ENCODE measurements at regions not wholly inside any gene's neighbourhood (a gene's known extent, or its start where the extent isn't known, plus 50 kb on each side); places are given as distances from the start of the nearest gene placed in this dataset.

- Histone ChIP-seq H3K27me3 (ENCODE audit: insufficient read depth, low read length) (no peaks in the 10 kb centered on the region), H3K79me2 (ENCODE audit: control insufficient read depth, insufficient read depth, low read length, unreplicated experiment) (no peaks in the 10 kb centered on the region), H3K4me3 (ENCODE audit: low read depth, low read length) (no peak overlapping the region), H3K4me1 (ENCODE audit: control insufficient read depth, insufficient read depth, low read length, unreplicated experiment) (peaks cover 5% of the 10 kb centered on the region), H2AFZ (ENCODE audit: low read length, unreplicated experiment) (peak overlapping the region; percentile 67), H3K36me3 (ENCODE audit: insufficient read depth, low read length) (peaks cover 5% of the 10 kb centered on the region), H3K27ac (ENCODE audit: low read depth, low read length) (no peak overlapping the region)
These were observed 234.0 kb downstream of the SNX13 start for GRCh38 chr7:17706275-17706674.

- no peak overlapping the region for H3K4me3 ChIP-seq (ENCODE audit: low read depth, low read length)
- H2AFZ ChIP-seq (ENCODE audit: low read length, unreplicated experiment): peak overlapping the region; percentile 67
- no peak overlapping the region for H3K27ac ChIP-seq (ENCODE audit: low read depth, low read length)
- H3K4me1 ChIP-seq (ENCODE audit: control insufficient read depth, insufficient read depth, low read length, unreplicated experiment): peaks cover 5% of the 10 kb centered on the region
- no peaks in the 10 kb centered on the region for H3K27me3 ChIP-seq (ENCODE audit: insufficient read depth, low read length)
- no peaks in the 10 kb centered on the region for H3K79me2 ChIP-seq (ENCODE audit: control insufficient read depth, insufficient read depth, low read length, unreplicated experiment)
- H3K36me3 ChIP-seq (ENCODE audit: insufficient read depth, low read length): peaks cover 2% of the 10 kb centered on the region; the same call in 1 of the 2 replicates
These were observed 233.6 kb downstream of the SNX13 start for GRCh38 chr7:17706734-17707133.

GRCh38 chr7:17709127-17709526, 231.2 kb downstream of the SNX13 start:
- Histone ChIP-seq H2AFZ (ENCODE audit: low read length, unreplicated experiment) (no peak overlapping the region), H3K4me1 (ENCODE audit: control insufficient read depth, insufficient read depth, low read length, unreplicated experiment) (peaks cover 5% of the 10 kb centered on the region), H3K27ac (ENCODE audit: low read depth, low read length) (no peak overlapping the region), H3K4me3 (ENCODE audit: low read depth, low read length) (no peak overlapping the region), H3K27me3 (ENCODE audit: insufficient read depth, low read length) (no peaks in the 10 kb centered on the region), H3K79me2 (ENCODE audit: control insufficient read depth, insufficient read depth, low read length, unreplicated experiment) (no peaks in the 10 kb centered on the region), H3K36me3 (ENCODE audit: insufficient read depth, low read length) (no peaks in the 10 kb centered on the region)

- Histone ChIP-seq H3K4me1 (ENCODE audit: control insufficient read depth, insufficient read depth, low read length, unreplicated experiment) (peaks cover 5% of the 10 kb centered on the region), H3K27me3 (ENCODE audit: insufficient read depth, low read length) (no peaks in the 10 kb centered on the region), H3K27ac (ENCODE audit: low read depth, low read length) (no peak overlapping the region), H2AFZ (ENCODE audit: low read length, unreplicated experiment) (no peak overlapping the region), H3K79me2 (ENCODE audit: control insufficient read depth, insufficient read depth, low read length, unreplicated experiment) (no peaks in the 10 kb centered on the region), H3K4me3 (ENCODE audit: low read depth, low read length) (no peak overlapping the region), H3K36me3 (ENCODE audit: insufficient read depth, low read length) (no peaks in the 10 kb centered on the region)
These were observed 230.7 kb downstream of the SNX13 start for GRCh38 chr7:17709599-17709998.

GRCh38 chr7:17710312-17710711, 230.0 kb downstream of the SNX13 start:
- Histone ChIP-seq H3K27me3 (ENCODE audit: insufficient read depth, low read length) (no peaks in the 10 kb centered on the region), H3K27ac (ENCODE audit: low read depth, low read length) (no peak overlapping the region), H3K36me3 (ENCODE audit: insufficient read depth, low read length) (no peaks in the 10 kb centered on the region), H2AFZ (ENCODE audit: low read length, unreplicated experiment) (no peak overlapping the region), H3K4me3 (ENCODE audit: low read depth, low read length) (no peak overlapping the region), H3K4me1 (ENCODE audit: control insufficient read depth, insufficient read depth, low read length, unreplicated experiment) (peaks cover 5% of the 10 kb centered on the region), H3K79me2 (ENCODE audit: control insufficient read depth, insufficient read depth, low read length, unreplicated experiment) (no peaks in the 10 kb centered on the region)

GRCh38 chr7:17713584-17713983, 226.7 kb downstream of the SNX13 start:
- Histone ChIP-seq H3K4me3 (ENCODE audit: low read depth, low read length) (no peak overlapping the region), H2AFZ (ENCODE audit: low read length, unreplicated experiment) (no peak overlapping the region), H3K79me2 (ENCODE audit: control insufficient read depth, insufficient read depth, low read length, unreplicated experiment) (no peaks in the 10 kb centered on the region), H3K36me3 (ENCODE audit: insufficient read depth, low read length) (no peaks in the 10 kb centered on the region), H3K27ac (ENCODE audit: low read depth, low read length) (no peak overlapping the region), H3K4me1 (ENCODE audit: control insufficient read depth, insufficient read depth, low read length, unreplicated experiment) (no peaks in the 10 kb centered on the region), H3K27me3 (ENCODE audit: insufficient read depth, low read length) (no peaks in the 10 kb centered on the region)

- H3K4me1 ChIP-seq (ENCODE audit: control insufficient read depth, insufficient read depth, low read length, unreplicated experiment): no peaks in the 10 kb centered on the region
- no peak overlapping the region for H3K4me3 ChIP-seq (ENCODE audit: low read depth, low read length)
- H3K27me3 ChIP-seq (ENCODE audit: insufficient read depth, low read length): no peaks in the 10 kb centered on the region
- H2AFZ ChIP-seq (ENCODE audit: low read length, unreplicated experiment): no peak overlapping the region
- no peaks in the 10 kb centered on the region for H3K79me2 ChIP-seq (ENCODE audit: control insufficient read depth, insufficient read depth, low read length, unreplicated experiment)
- no peaks in the 10 kb centered on the region for H3K36me3 ChIP-seq (ENCODE audit: insufficient read depth, low read length)
- no peak overlapping the region for H3K27ac ChIP-seq (ENCODE audit: low read depth, low read length)
These were observed 223.5 kb downstream of the SNX13 start for GRCh38 chr7:17716816-17717215.

GRCh38 chr7:17719998-17720397, 220.3 kb downstream of the SNX13 start:
- no peak overlapping the region for H3K4me3 ChIP-seq (ENCODE audit: low read depth, low read length)
- H3K4me1 ChIP-seq (ENCODE audit: control insufficient read depth, insufficient read depth, low read length, unreplicated experiment): no peaks in the 10 kb centered on the region
- no peak overlapping the region for H3K27ac ChIP-seq (ENCODE audit: low read depth, low read length)
- no peaks in the 10 kb centered on the region for H3K79me2 ChIP-seq (ENCODE audit: control insufficient read depth, insufficient read depth, low read length, unreplicated experiment)
- no peaks in the 10 kb centered on the region for H3K36me3 ChIP-seq (ENCODE audit: insufficient read depth, low read length)
- no peaks in the 10 kb centered on the region for H3K27me3 ChIP-seq (ENCODE audit: insufficient read depth, low read length)
- H2AFZ ChIP-seq (ENCODE audit: low read length, unreplicated experiment): no peak overlapping the region

GRCh38 chr7:17721736-17722285, 218.5 kb downstream of the SNX13 start:
- H3K4me3 ChIP-seq (ENCODE audit: low read depth, low read length): no peak overlapping the region
- H3K4me1 ChIP-seq (ENCODE audit: control insufficient read depth, insufficient read depth, low read length, unreplicated experiment): no peaks in the 10 kb centered on the region
- H2AFZ ChIP-seq (ENCODE audit: low read length, unreplicated experiment): no peak overlapping the region
- no peaks in the 10 kb centered on the region for H3K79me2 ChIP-seq (ENCODE audit: control insufficient read depth, insufficient read depth, low read length, unreplicated experiment)
- H3K27ac ChIP-seq (ENCODE audit: low read depth, low read length): no peak overlapping the region
- H3K27me3 ChIP-seq (ENCODE audit: insufficient read depth, low read length): no peaks in the 10 kb centered on the region
- no peaks in the 10 kb centered on the region for H3K36me3 ChIP-seq (ENCODE audit: insufficient read depth, low read length)

- Histone ChIP-seq H3K27me3 (ENCODE audit: insufficient read depth, low read length) (no peaks in the 10 kb centered on the region), H2AFZ (ENCODE audit: low read length, unreplicated experiment) (no peak overlapping the region), H3K36me3 (ENCODE audit: insufficient read depth, low read length) (no peaks in the 10 kb centered on the region), H3K4me3 (ENCODE audit: low read depth, low read length) (no peak overlapping the region), H3K79me2 (ENCODE audit: control insufficient read depth, insufficient read depth, low read length, unreplicated experiment) (no peaks in the 10 kb centered on the region), H3K4me1 (ENCODE audit: control insufficient read depth, insufficient read depth, low read length, unreplicated experiment) (no peaks in the 10 kb centered on the region), H3K27ac (ENCODE audit: low read depth, low read length) (no peak overlapping the region)
These were observed 217.5 kb downstream of the SNX13 start for GRCh38 chr7:17722798-17723197.

- H3K27me3 ChIP-seq (ENCODE audit: insufficient read depth, low read length): no peaks in the 10 kb centered on the region
These were observed 214.5 kb downstream of the SNX13 start for GRCh38 chr7:17725821-17726220.

More at GRCh38 chr7:17725821-17726220, 214.5 kb downstream of the SNX13 start:
- Histone ChIP-seq H3K4me3 (ENCODE audit: low read depth, low read length) (no peak overlapping the region), H2AFZ (ENCODE audit: low read length, unreplicated experiment) (no peak overlapping the region), H3K27ac (ENCODE audit: low read depth, low read length) (no peak overlapping the region), H3K4me1 (ENCODE audit: control insufficient read depth, insufficient read depth, low read length, unreplicated experiment) (no peaks in the 10 kb centered on the region), H3K36me3 (ENCODE audit: insufficient read depth, low read length) (no peaks in the 10 kb centered on the region), H3K79me2 (ENCODE audit: control insufficient read depth, insufficient read depth, low read length, unreplicated experiment) (no peaks in the 10 kb centered on the region)
